ENCODE measurements at regions not wholly inside any gene's neighbourhood (a gene's known extent, or its start where the extent isn't known, plus 50 kb on each side); places are given as distances from the start of the nearest gene placed in this dataset.

DNA sequence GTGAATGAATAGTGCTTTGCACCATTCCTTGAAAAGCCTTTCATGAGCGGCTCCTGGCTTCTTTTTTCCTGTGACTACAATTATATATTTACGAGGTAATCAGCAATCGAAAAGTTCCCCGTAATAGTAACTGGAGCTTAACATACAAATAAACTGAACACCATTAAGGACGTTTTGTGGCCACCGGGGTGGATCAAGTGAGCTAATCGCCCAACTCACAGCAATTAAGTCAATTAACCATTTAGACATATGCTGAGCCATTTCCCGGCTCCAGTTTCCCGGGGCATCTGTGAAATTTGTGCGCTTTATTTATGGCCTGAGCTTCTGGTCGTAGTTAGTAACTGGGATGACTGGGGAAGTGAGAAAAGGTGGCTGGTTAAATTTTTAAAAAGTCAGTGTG is 465.2 kb downstream of the MIAT start:
- TF ChIP-seq POLR2A (IDR thresholded peaks at IDR 0.05) (no peak), CTCF (IDR thresholded peaks at IDR 0.05) (no peak)

All from prostate gland (tissue), 2 donors.